GM19468 (cell line): ENCODE measurements at regions not wholly inside any gene's neighbourhood (a gene's known extent, or its start where the extent isn't known, plus 50 kb on each side); places are given as distances from the start of the nearest gene placed in this dataset.

ENCODE experiments used
- ATAC-seq: cut with Tn5 transposase; IDR thresholded peaks from one replicate; pipeline ENCODE4 v1.9.1; 2021; ENCODE audit warnings: mild to moderate bottlenecking, moderate library complexity, moderate number of reproducible peaks; ENCODE audit not compliant: unreplicated experiment; ENCODE audit errors: extremely low read depth

DNA sequence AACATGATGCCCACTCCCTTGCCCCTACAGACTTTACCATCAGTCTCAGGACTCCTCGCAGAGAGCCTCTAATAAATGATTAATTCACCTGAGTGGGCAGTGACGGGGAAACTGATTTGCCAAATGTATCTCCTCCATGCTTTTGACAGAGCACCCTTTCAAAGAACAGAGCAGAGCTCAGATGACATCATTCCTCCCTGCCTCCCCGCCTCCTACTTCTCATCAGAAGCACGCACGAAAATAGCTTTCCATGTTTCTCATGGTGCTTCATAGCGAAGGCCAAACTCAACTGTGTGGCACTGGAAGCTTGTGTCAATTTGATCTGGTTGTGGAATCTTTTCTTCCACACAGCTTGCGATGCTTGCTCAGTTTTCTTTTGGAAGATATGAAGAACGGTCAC is 442.5 kb downstream of the RPS24 start:
- no peak for ATAC-seq

DNA sequence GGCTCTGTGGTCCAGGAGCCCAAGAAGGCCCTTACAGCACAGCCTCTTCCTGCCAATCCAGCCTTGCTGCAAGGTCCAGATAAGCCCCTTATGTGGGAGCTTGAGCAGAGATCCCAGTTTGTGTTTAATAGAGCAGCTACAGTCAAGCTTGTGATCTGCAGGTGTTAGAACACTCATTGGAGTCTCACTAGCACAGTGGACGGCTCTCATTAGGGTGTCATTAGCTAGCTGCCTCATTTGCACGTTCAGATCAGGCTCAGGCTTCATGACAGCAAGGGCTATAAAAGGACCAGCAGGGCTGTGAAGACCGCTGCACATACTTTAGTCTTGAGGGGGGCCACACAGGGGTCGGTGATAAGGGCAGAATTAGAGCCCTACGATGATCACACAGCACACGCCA is 443.2 kb downstream of the RPS24 start:
- ATAC-seq: no peak

DNA sequence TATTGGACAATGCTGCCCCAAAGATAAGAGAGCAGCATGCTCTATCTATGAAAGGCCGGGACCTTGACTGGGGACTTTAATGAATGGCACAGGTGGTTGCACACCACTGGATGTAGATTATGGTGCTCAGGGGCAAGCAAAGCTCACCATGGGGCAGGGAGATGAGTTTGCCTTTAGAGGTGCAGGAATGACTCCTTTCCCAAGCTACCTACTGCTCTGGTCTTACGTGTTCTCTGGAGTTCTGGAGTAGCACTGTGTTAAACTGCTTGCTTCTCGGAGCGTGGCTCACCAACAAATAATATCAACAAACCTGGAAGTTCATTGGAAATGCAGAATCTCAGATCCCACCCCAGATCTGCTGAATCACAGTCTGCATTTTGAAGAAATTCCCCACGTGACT is 445.3 kb downstream of the RPS24 start:
- ATAC-seq: no peak

DNA sequence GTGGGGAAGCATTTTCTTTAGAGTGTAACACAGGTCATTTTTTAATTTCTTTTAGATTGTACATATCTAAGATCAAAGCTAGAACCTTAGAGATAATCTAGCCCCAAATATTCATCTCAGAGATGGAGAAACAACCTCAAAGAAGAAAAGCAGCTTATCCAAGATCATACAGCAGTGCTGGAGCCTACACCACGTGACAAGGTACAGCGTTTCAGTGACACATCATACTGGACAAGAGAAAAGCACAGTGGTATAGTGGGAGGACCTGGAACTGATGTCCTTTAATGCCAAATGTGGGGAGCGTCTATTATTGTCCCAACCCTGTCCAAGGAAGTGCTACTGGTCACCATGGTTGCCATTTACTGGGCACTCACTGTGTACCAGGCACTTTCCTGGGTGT is 445.8 kb downstream of the RPS24 start:
- ATAC-seq: no peak

DNA sequence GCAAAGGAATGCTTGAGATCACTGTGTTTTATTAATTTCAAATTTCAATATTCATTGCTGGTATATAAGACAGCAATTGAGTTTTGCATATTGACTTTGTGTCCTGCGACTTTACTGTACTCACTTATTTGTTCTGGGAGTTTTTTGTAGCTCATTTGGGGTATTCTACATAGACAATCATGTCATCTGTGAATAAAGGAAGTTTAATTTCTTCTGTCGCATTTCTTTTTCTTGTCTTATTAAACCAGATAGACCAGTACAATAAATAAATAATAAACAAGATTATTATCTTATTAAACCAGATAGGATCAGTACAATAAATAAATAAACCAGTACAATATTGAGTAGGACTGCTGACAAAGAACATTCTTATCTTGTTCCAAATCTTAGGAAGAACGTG is 448.2 kb downstream of the RPS24 start:
- ATAC-seq: no peak

DNA sequence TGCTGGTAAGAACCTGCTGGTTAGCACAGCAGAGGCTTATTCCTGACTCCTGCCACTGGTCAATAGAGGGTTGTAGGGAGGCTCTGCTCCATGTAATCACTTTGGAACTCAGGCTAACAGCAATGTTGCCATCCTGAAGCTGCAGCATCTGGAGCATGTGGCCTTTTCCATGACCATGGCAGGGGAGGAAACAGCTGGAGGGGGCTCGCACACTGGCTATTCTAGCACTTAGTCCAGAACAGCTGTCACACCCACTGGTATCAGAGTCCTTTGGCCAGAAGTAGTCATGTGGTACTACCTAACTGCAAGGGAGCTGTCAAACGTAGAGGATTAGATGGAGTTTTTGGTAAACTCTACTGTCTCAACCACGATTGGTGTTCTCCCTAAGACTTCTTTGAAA is 450.0 kb downstream of the RPS24 start:
- no peak for ATAC-seq

DNA sequence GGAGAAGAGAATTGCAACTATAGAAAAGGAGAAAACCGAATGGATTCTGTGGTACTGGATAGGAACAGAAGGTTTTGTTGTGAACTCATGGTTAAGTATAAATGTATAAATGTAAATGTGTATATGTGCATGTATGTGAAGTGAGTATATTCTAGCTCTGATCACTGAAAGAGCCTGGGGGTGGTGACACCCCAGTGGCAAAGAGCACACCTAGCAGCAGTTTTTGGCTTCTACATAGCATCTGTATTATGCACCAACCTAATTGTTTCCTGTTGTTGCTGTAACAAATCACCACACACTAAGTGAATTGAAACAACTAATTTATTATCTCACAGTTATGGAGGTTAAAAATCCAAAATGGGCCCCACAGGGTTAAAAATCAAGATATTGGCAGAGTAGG is 455.4 kb downstream of the RPS24 start:
- no peak for ATAC-seq

DNA sequence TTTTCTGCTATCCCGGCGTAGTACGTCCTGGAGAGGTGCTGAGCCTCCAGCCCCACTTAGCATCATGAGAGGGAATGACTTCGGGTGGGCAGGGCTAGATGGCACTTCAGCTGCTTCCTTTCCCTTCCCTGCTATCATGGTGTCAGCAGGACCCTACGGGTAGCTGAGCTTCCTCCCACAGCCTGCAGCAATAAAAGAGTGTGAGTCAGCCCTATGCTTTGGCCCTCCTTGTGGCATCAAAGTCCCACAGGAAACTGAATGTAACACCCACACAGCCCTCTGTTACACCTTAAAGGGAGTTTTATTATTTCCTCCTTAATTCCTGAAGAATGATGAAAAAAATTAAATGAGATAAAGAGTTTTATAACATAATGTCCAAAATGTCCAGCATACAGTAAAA is 458.1 kb downstream of the RPS24 start:
- no peak for ATAC-seq

DNA sequence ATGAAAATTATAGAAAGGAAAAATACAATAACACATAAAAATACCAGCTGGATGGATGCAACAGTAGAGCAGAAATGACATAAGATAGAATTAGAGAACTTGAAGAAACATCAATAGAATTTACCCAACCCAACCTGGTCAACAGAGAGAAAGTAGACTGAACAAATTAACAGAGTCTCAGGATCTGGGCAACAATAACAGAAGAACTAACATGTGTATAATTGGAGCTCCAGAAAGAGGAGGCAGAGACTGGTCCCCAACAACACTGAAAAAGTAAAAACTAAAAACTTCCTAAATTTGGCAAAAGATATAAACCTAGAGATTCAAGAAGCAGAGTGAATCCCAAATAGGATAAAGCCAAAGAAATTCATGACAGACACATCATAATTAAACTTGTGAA is 458.8 kb downstream of the RPS24 start:
- no peak for ATAC-seq

DNA sequence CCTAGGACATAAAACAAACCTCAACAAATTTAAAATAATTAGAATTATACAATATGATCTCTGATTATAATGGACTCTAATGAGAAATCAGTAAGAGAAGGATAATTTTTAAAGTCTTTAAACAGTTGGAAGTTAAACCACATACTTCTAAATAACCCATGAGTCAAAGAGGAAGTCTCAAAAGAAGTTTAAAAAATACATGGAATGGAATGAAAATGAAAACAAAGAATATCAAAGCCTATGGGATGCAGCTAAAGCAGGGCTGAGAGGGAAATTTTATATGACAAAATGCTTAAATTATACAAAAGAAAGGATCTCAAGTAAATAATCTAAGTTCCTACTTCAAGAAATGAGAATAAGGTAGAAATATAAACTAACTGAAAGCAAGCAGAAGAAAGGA is 460.5 kb downstream of the RPS24 start:
- ATAC-seq: no peak

DNA sequence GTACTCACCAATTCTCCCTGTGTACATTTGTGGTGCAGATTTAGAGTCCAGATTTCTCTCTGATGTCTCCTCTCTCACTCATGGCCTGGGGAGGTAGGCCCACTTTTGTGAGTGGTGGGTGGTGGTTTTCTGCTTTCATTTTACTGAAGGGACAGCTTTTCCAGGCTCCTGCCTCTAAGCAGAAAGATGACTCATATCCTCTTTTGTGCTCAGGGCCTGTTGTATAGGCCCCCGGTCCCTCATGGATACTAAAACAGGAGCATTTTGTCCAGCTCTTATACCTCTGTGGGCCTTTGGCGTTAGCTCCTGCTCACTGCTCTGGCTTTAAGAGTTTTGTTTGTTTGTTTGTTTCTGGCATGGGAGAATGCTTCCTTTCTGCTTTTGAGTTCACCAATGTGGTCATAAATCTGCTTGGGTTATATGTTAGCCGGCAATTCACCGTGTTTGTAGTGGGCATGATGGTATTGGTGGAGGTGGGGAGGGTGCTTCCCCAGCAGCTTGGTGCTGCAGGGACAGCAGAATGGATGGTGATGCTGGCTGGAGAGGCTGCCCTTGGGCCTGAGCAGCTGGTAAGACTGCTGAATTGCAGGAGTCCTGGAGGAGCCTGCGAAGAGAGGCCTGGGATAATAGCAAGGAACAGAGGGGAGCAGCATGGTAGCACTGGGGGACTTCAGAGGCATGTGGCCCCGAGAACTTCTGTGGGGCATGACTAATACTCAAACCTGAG is 468.7 kb downstream of the RPS24 start:
- no peak for ATAC-seq

DNA sequence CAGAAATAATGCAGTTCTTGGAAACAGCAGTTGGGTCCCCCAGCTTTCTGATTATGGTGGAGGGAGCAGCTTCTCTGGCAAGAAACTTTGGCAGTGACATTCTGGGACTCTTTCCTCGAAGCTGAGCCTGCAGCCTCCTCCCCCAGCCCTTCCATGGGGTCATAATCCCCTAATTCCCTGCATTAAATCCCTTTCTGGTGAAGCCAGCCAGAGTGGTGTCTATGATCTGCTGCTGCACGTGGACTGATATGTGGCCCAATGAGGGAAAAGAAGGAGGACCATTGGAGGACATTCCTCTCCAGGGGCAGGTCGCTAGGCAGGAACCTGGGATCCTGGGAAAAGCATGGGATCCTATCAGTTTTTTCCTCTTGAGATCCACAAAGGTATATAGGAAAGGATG is 470.5 kb downstream of the RPS24 start:
- no peak for ATAC-seq

DNA sequence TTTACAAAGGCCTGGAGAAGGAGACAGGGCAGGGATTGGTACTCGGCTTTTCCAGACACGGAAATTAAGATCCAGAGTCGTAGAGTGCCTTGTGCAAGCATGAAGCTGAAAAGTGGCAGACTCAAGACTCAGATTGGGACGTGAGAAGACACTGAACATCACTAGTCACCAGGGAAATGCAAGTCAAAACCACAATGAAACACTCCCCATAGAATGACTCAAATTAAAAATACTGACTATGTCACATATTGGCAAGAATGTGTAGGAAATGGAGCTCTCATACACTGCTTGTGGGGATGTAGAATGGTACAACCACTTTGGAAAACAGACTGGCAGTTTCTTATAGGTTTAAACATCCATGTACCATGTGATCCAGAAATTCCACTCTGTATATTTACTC is 472.0 kb downstream of the RPS24 start:
- ATAC-seq: no peak

DNA sequence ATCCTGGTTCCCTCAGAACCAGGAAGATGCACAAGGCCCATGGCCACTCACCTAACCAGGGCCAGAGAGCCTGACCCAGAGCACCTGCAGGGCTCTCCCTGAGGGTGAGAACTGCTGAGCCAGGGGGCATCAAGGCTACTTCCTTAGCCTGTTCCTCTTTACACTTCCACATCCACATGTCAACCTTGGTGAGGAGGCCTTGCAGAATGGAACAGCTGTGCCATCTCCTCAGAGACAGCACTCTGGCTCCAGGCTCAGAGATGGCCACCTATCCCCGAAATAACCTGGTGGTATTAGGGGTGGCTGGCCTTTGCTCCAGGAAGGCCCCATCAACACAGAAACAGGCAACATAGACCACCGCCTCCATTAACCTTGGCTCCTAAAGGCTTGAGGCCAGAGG is 473.0 kb downstream of the RPS24 start:
- ATAC-seq: no peak

DNA sequence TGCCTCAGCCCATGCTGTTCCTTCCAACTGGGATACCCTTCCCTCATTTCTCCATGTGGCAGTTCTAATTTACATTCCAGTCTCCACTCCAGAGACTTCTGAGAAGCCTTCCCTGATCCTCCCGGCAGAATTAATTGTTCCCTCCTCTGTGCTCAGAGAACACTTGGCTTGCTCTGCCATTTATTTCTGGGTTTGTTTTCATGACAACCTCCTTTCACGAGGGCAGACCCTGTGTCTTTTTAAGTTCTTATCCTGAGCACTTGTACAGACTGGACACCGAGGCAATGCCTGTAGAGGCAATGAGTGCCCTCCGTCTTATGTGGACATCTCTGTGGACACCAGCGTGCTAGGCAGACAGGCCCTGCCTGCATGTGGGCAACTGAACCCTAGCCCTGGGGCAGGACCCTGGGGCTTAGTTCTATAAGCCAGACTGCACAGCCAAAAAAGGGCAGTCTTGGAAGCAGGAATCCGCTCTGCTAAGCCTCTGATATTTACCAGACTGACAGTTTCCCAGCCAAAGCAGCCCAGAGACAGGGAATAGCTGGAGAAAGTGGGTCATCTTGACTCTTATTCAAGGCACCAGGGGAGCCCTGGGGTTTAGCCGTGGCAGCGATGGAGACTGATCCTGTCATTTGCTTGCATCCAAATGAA is 474.0 kb downstream of the RPS24 start:
- no peak for ATAC-seq

DNA sequence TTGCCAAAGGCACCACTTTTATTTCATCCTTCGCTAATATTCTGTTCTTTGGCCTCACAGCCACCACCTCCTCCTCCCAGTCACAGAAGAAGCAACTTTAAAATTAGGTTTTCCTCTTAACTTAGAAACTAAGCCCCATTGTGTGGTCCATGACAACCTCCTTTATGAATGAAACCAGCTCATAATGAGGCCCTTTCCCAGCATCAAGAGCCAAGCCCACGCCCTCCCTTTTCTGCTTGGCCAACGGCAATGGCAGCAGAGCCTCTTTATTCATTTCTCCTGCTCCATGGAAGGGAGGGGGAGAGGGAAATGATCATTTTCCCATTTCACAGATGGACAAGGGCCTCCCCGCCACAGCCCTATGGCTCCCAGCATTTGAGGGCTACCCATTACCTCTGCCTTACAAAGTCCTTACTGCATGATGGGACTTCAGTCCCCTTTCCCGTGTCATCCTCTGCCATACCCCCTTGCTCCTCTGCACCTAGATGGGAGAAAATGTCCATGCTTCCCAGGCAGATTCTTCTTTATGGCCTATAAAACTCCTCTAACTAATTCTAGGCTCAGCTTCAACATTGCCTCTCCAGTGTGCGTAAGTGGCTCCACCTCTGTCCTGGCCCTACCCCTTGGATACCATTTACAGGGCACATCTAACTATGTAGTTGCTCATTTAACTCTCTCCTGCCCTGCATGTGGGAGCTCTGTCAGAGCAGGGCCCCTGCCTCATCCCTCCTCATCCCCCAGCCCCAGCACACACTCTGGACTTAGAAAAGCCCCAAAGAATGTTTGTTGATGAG is 475.5 kb downstream of the RPS24 start:
- ATAC-seq: no peak

DNA sequence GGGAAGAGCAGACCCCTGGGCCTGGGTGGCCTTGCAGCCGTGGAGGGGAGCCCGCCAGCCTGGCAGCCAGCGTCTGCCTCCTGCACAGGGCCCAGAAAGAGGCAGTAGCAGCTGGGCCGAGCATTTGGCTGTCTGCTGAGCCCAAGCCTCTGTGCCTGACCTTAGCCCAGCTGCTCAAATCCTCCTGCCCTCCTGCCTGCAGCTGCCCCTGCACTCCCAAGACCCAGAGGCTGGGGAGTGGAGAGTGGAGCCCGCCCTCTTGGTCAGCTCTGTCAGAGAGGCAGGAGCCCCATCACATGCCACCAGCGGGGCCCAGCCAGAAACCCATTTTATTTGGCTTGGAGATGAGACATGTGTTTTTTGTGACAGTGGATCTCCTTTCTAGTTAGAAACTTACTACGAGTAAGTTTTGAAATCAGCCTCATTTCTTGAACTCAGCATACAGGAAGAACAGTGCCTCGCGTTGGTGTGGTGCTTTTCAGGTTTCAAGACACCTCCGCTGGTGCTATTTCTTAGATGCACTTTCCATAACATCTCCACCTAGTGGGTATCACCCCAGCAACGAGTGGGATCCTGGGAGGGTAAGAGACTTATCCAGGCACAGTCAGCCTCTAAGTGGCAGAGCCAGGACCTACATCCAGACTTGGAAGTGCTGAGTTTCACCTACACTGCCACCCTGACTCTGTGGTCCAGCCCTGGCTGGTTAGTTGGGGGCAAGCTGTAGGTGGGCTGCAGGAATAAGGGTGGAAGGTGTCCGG is 477.1 kb downstream of the RPS24 start:
- ATAC-seq: no peak

DNA sequence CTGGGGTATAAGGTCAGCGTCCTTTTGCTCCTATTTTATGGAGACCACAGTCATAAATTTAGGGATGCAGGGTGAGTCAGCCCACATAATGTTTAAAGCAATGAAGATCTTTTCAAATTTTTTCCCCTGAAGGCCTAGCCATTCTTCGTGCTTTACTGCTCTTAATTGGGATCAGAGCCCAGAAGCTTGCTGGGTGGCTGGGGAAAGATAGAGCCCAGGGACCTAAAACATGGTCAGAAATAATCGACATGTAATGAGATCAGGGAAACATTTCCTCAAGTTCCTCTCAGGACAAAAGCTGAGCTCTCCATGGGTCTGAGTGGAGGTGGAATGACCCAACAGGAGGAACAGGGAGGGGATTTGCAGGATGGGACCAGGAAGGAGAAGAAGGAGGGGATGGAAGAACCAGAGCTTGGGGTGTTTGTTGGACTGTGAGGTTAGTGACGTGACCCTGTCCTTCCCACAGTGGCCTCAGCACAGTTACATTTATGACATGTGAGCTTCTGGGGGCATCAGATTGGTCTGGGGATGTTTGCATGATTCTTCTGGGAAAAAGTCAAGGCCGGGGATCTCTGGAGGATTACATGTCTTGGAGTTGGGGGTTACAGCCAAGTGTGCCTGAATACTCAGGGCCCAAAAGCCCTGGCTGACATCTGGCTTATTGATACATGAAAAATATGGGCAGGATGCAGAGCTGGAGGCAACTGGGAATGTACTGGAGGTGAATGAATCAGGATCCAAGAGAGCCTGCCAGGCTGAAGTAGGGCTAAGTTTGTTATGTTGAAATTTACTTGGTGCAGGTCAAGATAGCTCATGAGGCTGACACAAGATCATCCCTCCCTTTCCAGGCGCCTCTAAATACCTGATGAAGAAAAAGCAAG is 477.9 kb downstream of the RPS24 start:
- no peak for ATAC-seq

DNA sequence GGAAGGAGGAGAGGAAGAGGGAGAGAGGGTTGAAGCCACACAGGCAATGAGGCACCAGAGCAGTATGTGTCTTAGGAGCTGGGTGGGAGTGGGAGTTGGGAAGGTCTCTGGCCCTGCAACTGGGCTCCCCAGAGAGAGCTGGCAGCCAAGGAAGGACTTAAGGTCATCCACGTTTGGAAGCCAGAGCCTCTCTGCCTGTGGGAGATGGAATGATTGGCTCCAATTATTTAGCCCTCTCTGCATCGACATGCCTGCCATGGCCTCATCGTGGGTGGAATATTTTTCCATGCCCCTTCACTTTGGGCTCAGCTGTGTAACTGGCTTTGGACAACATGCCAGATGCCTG is 478.5 kb downstream of the RPS24 start:
- ATAC-seq: no peak

DNA sequence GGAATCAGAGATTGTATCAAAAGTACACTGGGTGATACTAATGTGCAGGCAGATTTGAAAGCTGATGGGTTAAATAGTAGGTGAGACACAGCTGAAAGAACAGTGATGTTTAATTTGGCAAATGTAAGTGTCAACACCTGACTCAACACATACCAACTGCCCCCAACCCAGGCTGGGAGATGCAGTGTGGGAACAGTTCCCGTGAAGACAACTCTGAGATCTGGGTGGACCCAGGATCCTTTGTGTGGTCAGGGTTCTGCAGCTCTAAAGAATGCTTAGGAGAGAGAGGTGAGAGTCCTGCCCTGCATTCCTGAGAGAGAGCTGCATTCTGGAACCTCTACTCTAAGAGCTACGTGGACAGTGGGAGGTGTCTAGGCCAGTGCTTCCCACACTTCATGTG is 479.7 kb downstream of the RPS24 start:
- no peak for ATAC-seq
